ENCODE measurements at regions not wholly inside any gene's neighbourhood (a gene's known extent, or its start where the extent isn't known, plus 50 kb on each side); places are given as distances from the start of the nearest gene placed in this dataset.
"Not testable (repeated sequence)": the region's sequence is repeated elsewhere in the genome, so short reads cannot be mapped to it uniquely, and the experiment has no call there.

- TF ChIP-seq POLR2A (IDR thresholded peaks at IDR 0.05) (no peak), EP300 (IDR thresholded peaks at IDR 0.05) (no peak), POLR2AphosphoS5 (IDR thresholded peaks at IDR 0.05) (no peak)
- TF ChIP-seq, protein P1, sequence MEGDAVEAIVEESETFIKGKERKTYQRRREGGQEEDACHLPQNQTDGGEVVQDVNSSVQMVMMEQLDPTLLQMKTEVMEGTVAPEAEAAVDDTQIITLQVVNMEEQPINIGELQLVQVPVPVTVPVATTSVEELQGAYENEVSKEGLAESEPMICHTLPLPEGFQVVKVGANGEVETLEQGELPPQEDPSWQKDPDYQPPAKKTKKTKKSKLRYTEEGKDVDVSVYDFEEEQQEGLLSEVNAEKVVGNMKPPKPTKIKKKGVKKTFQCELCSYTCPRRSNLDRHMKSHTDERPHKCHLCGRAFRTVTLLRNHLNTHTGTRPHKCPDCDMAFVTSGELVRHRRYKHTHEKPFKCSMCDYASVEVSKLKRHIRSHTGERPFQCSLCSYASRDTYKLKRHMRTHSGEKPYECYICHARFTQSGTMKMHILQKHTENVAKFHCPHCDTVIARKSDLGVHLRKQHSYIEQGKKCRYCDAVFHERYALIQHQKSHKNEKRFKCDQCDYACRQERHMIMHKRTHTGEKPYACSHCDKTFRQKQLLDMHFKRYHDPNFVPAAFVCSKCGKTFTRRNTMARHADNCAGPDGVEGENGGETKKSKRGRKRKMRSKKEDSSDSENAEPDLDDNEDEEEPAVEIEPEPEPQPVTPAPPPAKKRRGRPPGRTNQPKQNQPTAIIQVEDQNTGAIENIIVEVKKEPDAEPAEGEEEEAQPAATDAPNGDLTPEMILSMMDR (IDR thresholded peaks at IDR 0.05), result no peak
- H3K36me3 ChIP-seq, result no peaks in the 10 kb centered on the region
- peaks cover 0 to 4% (median 0%) of the 10 kb centered on the region in 3 donors for H3K4me1 ChIP-seq
- WGBS, 2 donors (ENCODE audit: low coverage in 1 of 2), result 75 to 78% methylated on average over 1 of the region's 1 CpG
- no peaks in the 10 kb centered on the region for H3K27me3 ChIP-seq
- no peak for ATAC-seq
- peaks cover 0 to 12% (median 0%) of the 10 kb centered on the region in 3 donors for H3K9me3 ChIP-seq
- H3K27ac ChIP-seq, result no peak overlapping the region
- no peak overlapping the region for H3K4me3 ChIP-seq
These were observed 111.4 kb upstream of the VANGL1 start for GRCh38 chr1:115530407-115530806.

DNA sequence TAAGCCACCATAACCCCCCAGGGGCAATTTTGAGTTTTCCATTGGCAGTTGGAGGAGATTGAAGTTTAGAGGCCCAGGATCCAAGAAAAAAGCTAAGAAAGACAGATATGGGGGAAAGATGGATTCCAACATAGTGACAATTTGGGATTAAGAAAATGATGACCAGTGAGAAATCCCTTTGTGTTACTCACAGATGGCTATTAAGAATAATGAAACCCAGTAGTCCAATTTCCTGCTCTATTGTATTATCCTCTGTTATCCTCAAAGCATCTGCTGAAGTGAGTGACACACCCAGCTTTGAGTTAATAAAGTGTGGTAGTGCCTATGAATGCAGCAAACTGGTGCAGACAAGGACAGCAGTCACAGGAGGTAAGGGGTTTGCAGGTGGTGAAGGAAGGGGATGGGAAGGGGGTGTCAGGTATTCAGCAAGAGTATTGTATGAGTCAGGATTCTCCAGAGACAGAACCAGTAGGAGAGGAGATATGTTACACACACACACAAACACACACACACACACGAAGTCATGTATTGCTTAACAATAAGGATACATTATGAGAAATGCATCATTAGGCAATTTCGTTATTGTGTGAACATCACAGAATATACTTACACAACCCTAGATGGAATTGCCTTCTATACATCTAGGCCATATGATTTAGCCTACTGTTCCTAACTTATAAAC is 112.4 kb upstream of the VANGL1 start:
- Histone ChIP-seq H3K27ac (no peak overlapping the region), H3K27me3 (no peaks in the 10 kb centered on the region), H3K4me3 (no peak overlapping the region), H3K4me1 (peaks cover 0 to 4% (median 0%) of the 10 kb centered on the region in 3 donors), H3K36me3 (no peaks in the 10 kb centered on the region), H3K9me3 (peaks cover 0 to 2% (median 0%) of the 10 kb centered on the region in 3 donors)
- 85 to 95% methylated on average over 2 of the region's 2 CpGs for WGBS, 2 donors (ENCODE audit: low coverage in 1 of 2)
- ATAC-seq, result no peak
- TF ChIP-seq, protein P1 (IDR thresholded peaks at IDR 0.05), result no peak
- TF ChIP-seq POLR2A (IDR thresholded peaks at IDR 0.05) (no peak), POLR2AphosphoS5 (IDR thresholded peaks at IDR 0.05) (no peak), EP300 (IDR thresholded peaks at IDR 0.05) (no peak)

DNA sequence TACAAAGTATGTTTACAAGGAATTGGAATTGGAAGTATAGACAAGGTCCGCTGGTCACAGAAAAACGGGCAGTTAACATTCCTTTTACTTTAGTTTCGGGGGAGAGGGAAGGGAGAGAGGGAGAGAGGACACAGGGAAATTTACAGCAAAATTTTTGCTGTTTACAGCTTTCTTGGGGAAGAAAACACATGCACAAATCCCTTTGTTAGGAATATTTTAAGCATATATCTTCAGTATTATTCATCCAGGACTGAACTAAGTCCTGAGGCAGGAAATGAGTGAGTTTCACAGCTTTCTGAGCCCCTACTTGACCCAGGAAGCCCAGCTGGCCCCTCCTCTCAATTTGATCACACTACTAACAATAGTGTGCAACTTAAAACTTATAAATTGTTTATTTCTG is 113.4 kb upstream of the VANGL1 start:
- H3K4me1 ChIP-seq, H3K27me3 ChIP-seq, H3K27ac ChIP-seq, H3K9me3 ChIP-seq, H3K4me3 ChIP-seq, ATAC-seq, H3K36me3 ChIP-seq: not testable (repeated sequence)
- 81 to 83% methylated on average over 3 of the region's 3 CpGs for WGBS, 2 donors (ENCODE audit: low coverage in 1 of 2)

GRCh38 chr1:115527746-115528145 is 114.0 kb upstream of the VANGL1 start:
- H3K4me1 ChIP-seq, result peaks cover 0 to 4% (median 0%) of the 10 kb centered on the region in 3 donors
- H3K9me3 ChIP-seq, result no peaks in the 10 kb centered on the region
- H3K27ac ChIP-seq, result no peak overlapping the region
- no peaks in the 10 kb centered on the region for H3K36me3 ChIP-seq
- no peak overlapping the region for H3K4me3 ChIP-seq
- H3K27me3 ChIP-seq, result no peaks in the 10 kb centered on the region
- WGBS, 2 donors (ENCODE audit: low coverage in 1 of 2), result 85 to 93% methylated on average over 5 of the region's 5 CpGs
- TF ChIP-seq POLR2A (IDR thresholded peaks at IDR 0.05), result no peak
- TF ChIP-seq EP300 (IDR thresholded peaks at IDR 0.05), result no peak
- TF ChIP-seq, protein P1 (IDR thresholded peaks at IDR 0.05), result no peak
- no peak for TF ChIP-seq POLR2AphosphoS5 (IDR thresholded peaks at IDR 0.05)
- no peak for ATAC-seq

- Histone ChIP-seq H3K36me3 (no peaks in the 10 kb centered on the region), H3K4me1 (no peaks in the 10 kb centered on the region), H3K27ac (no peak overlapping the region), H3K9me3 (no peaks in the 10 kb centered on the region), H3K27me3 (no peaks in the 10 kb centered on the region), H3K4me3 (no peak overlapping the region)
- TF ChIP-seq, protein P1 (IDR thresholded peaks at IDR 0.05), result no peak
- TF ChIP-seq POLR2AphosphoS5 (IDR thresholded peaks at IDR 0.05), result no peak
- TF ChIP-seq EP300 (IDR thresholded peaks at IDR 0.05), result no peak
- TF ChIP-seq POLR2A (IDR thresholded peaks at IDR 0.05), result no peak
- no peak for ATAC-seq
These were observed 114.9 kb upstream of the VANGL1 start for GRCh38 chr1:115526900-115527299.
